HEK293 (cell line): ENCODE measurements at regions not wholly inside any gene's neighbourhood (a gene's known extent, or its start where the extent isn't known, plus 50 kb on each side); places are given as distances from the start of the nearest gene placed in this dataset.

Experiments
- YY1 ChIP-seq: fragments of 450-650 bp; formaldehyde crosslinking; IDR thresholded peaks from 2 replicates; pipeline ENCODE4 v1.5.1; 2018; ENCODE audit warnings: missing biosample characterization, missing genetic modification characterization
- ZBTB26 ChIP-seq: fragments of 450-650 bp; formaldehyde crosslinking; optimal IDR thresholded peaks from 2 replicates; pipeline ENCODE3; 2016; ENCODE audit warnings: missing biosample characterization, mild to moderate bottlenecking, missing genetic modification characterization
- ZEB2 ChIP-seq: fragments of 450-650 bp; formaldehyde crosslinking; IDR thresholded peaks from 2 replicates; pipeline ENCODE4 v1.5.1; 2016; ENCODE audit warnings: missing biosample characterization, missing genetic modification characterization
- ZNF280D ChIP-seq: fragments of 450-650 bp; formaldehyde crosslinking; IDR thresholded peaks from 2 replicates; pipeline ENCODE4 v1.5.1; 2016; ENCODE audit warnings: missing biosample characterization, missing genetic modification characterization
- ZNF830 ChIP-seq: fragments of 450-650 bp; IDR thresholded peaks from 2 replicates; pipeline ENCODE4 v1.5.0; 2018; ENCODE audit warnings: missing biosample characterization, missing genetic modification characterization, low read depth, mild to moderate bottlenecking, moderate library complexity
- TF ChIP-seq, protein P1 (sequence below): fragments of 450-650 bp; formaldehyde crosslinking; IDR thresholded peaks from 2 replicates; pipeline ENCODE4 v1.5.1; 2016; ENCODE audit warnings: missing biosample characterization, missing genetic modification characterization
- TF ChIP-seq, protein P2 (sequence below): fragments of 450-650 bp; formaldehyde crosslinking; IDR thresholded peaks from 2 replicates; pipeline ENCODE4 v1.5.1; 2016; ENCODE audit warnings: missing biosample characterization, missing genetic modification characterization, low read depth

DNA sequence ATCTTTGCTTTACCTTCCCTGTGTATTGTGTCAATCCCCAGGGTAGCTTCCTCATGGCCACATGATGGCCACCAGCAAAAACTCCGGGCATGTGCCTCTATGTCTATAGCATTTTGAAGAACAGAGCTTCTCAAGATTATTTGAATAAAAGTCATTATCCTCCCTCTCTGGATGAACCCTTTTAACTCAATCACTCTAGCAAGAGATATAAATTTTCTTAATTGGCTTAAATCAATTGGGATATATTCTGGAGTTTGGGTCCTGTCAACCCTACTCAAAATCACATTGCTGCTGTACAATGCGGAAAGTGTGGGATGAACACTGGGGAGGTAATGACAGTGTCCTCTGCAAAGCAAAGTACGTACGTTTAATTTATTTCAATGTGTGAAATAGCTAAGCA, 370.6 kb upstream of the LRRC3B start:
- TF ChIP-seq ZEB2 (tag by site-specific recombination) (no peak), ZNF830 (no peak), ZBTB26 (no peak), YY1 (no peak), ZNF280D (tag by site-specific recombination) (no peak)
- TF ChIP-seq, protein P1, sequence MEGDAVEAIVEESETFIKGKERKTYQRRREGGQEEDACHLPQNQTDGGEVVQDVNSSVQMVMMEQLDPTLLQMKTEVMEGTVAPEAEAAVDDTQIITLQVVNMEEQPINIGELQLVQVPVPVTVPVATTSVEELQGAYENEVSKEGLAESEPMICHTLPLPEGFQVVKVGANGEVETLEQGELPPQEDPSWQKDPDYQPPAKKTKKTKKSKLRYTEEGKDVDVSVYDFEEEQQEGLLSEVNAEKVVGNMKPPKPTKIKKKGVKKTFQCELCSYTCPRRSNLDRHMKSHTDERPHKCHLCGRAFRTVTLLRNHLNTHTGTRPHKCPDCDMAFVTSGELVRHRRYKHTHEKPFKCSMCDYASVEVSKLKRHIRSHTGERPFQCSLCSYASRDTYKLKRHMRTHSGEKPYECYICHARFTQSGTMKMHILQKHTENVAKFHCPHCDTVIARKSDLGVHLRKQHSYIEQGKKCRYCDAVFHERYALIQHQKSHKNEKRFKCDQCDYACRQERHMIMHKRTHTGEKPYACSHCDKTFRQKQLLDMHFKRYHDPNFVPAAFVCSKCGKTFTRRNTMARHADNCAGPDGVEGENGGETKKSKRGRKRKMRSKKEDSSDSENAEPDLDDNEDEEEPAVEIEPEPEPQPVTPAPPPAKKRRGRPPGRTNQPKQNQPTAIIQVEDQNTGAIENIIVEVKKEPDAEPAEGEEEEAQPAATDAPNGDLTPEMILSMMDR (tag by site-specific recombination), result no peak
- TF ChIP-seq, protein P2, sequence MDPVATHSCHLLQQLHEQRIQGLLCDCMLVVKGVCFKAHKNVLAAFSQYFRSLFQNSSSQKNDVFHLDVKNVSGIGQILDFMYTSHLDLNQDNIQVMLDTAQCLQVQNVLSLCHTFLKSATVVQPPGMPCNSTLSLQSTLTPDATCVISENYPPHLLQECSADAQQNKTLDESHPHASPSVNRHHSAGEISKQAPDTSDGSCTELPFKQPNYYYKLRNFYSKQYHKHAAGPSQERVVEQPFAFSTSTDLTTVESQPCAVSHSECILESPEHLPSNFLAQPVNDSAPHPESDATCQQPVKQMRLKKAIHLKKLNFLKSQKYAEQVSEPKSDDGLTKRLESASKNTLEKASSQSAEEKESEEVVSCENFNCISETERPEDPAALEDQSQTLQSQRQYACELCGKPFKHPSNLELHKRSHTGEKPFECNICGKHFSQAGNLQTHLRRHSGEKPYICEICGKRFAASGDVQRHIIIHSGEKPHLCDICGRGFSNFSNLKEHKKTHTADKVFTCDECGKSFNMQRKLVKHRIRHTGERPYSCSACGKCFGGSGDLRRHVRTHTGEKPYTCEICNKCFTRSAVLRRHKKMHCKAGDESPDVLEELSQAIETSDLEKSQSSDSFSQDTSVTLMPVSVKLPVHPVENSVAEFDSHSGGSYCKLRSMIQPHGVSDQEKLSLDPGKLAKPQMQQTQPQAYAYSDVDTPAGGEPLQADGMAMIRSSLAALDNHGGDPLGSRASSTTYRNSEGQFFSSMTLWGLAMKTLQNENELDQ, result no peak
